Left hindlimb (tissue), 1 donor: ENCODE measurements at regions not wholly inside any gene's neighbourhood (a gene's known extent, or its start where the extent isn't known, plus 50 kb on each side); places are given as distances from the start of the nearest gene placed in this dataset.
"Not testable (repeated sequence)": the region's sequence is repeated elsewhere in the genome, so short reads cannot be mapped to it uniquely, and the experiment has no call there.

ENCODE experiments used
- DNase-seq: peaks from one replicate; pipeline ENCODE4 v3.0.0-alpha.2; 2018

- no peak for DNase-seq
Observed at GRCh38 chr4:57305836-57306235, 195.7 kb upstream of the IGFBP7 start.

GRCh38 chr4:57303012-57303751, 193.0 kb upstream of the IGFBP7 start:
- no peak for DNase-seq

GRCh38 chr4:57300300-57300699, 190.1 kb upstream of the IGFBP7 start:
- DNase-seq, result not testable (repeated sequence)

GRCh38 chr4:57291911-57292310, 181.7 kb upstream of the IGFBP7 start:
- DNase-seq, result no peak

- no peak for DNase-seq
Observed at GRCh38 chr4:57287687-57288604, 177.8 kb upstream of the IGFBP7 start.

GRCh38 chr4:57282933-57283310, 172.7 kb upstream of the IGFBP7 start:
- DNase-seq, result no peak

- no peak for DNase-seq
Observed at GRCh38 chr4:57280481-57280880, 170.3 kb upstream of the IGFBP7 start.

- DNase-seq, result no peak
Observed at GRCh38 chr4:57278780-57279179, 168.6 kb upstream of the IGFBP7 start.

GRCh38 chr4:57274082-57274481, 163.9 kb upstream of the IGFBP7 start:
- no peak for DNase-seq

- peak; percentile 37 for DNase-seq
Observed at GRCh38 chr4:57270346-57270745, 160.2 kb upstream of the IGFBP7 start.

- DNase-seq, result no peak
Observed at GRCh38 chr4:57265831-57266582, 155.8 kb upstream of the IGFBP7 start.

GRCh38 chr4:57254754-57255153, 144.6 kb upstream of the IGFBP7 start:
- no peak for DNase-seq

GRCh38 chr4:57249083-57249482, 138.9 kb upstream of the IGFBP7 start:
- DNase-seq, result no peak

- no peak for DNase-seq
Observed at GRCh38 chr4:57243076-57243475, 132.9 kb upstream of the IGFBP7 start.

GRCh38 chr4:57234252-57234775, 124.1 kb upstream of the IGFBP7 start:
- no peak for DNase-seq

- DNase-seq, result no peak
Observed at GRCh38 chr4:57233386-57233785, 123.2 kb upstream of the IGFBP7 start.

- DNase-seq, result no peak
Observed at GRCh38 chr4:57231781-57232180, 121.6 kb upstream of the IGFBP7 start.

GRCh38 chr4:57220734-57221133, 110.5 kb upstream of the IGFBP7 start:
- DNase-seq, result no peak

- DNase-seq, result no peak
Observed at GRCh38 chr4:57220172-57220571, 110.0 kb upstream of the IGFBP7 start.

GRCh38 chr4:57219431-57219830, 109.2 kb upstream of the IGFBP7 start:
- no peak for DNase-seq

GRCh38 chr4:57214654-57215411, 104.6 kb upstream of the IGFBP7 start:
- DNase-seq, result no peak

- no peak for DNase-seq
Observed at GRCh38 chr4:57211131-57211530, 100.9 kb upstream of the IGFBP7 start.
